ENCODE measurements at regions not wholly inside any gene's neighbourhood (a gene's known extent, or its start where the extent isn't known, plus 50 kb on each side); places are given as distances from the start of the nearest gene placed in this dataset.

DNA sequence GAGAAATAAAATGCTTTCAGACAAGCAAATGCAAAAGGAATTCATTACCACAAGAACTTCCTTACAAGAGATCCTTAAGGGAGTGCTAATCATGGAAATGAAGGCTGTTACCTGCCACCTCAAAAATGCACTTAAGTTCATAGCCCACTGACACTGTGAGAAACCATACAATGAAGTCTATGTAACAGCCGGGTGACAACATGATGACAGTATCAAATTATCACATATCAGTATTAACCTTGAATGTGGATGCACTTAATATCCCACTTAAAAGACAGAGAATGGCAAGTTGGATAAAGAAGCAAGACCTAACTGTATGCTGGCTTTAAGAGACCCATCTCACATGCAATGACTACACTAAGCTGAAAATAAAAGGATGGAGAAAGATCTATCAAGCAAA, 403.4 kb upstream of the MC4R start:
- DNase-seq (no peak), ATAC-seq (no peak)
- CTCF ChIA-PET = no interaction called here
- H3K36me3 Mint-ChIP-seq (ENCODE audit: low read depth) = no peaks in the 10 kb centered on the region
- H3K4me3 Mint-ChIP-seq = no peak overlapping the region
- intact Hi-C loops (cut with micrococcal nuclease) = loop anchor here (10.0 kb wide), 1 partner anchor 61 kb away; no protein-coding TSS in a partner anchor
- H3K27me3 Mint-ChIP-seq = no peaks in the 10 kb centered on the region
- POLR2A ChIA-PET = no interaction called here
- TF ChIP-seq, protein P1, sequence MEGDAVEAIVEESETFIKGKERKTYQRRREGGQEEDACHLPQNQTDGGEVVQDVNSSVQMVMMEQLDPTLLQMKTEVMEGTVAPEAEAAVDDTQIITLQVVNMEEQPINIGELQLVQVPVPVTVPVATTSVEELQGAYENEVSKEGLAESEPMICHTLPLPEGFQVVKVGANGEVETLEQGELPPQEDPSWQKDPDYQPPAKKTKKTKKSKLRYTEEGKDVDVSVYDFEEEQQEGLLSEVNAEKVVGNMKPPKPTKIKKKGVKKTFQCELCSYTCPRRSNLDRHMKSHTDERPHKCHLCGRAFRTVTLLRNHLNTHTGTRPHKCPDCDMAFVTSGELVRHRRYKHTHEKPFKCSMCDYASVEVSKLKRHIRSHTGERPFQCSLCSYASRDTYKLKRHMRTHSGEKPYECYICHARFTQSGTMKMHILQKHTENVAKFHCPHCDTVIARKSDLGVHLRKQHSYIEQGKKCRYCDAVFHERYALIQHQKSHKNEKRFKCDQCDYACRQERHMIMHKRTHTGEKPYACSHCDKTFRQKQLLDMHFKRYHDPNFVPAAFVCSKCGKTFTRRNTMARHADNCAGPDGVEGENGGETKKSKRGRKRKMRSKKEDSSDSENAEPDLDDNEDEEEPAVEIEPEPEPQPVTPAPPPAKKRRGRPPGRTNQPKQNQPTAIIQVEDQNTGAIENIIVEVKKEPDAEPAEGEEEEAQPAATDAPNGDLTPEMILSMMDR (IDR thresholded peaks at IDR 0.05) = no peak
- H3K4me1 Mint-ChIP-seq (ENCODE audit: low read depth) = no peaks in the 10 kb centered on the region
- H3K27ac Mint-ChIP-seq = no peak overlapping the region
- peaks cover 6% of the 10 kb centered on the region for H3K9me3 Mint-ChIP-seq

DNA sequence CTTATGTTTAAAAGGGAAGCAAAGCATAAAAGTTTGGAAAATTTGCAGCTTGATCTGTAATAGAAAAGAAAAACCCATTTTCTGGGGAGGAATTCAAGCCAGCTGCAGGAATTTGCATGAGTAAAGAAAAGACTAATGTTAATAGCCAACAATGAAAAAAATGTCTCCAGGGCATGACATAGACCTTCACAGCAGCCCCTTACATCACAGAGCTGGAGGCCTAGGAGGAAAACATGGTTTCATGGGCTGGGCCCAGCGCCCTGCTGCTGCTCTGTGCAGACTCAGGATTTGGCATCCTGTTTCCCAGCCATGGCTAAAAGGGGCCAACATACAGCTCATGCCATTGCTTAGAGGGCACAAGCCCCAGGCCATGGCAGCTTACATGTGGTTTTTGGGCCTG, 411.6 kb upstream of the MC4R start:
- TF ChIP-seq, protein P1 (IDR thresholded peaks at IDR 0.05) = no peak
- no peaks in the 10 kb centered on the region for H3K4me1 Mint-ChIP-seq (ENCODE audit: low read depth)

DNA sequence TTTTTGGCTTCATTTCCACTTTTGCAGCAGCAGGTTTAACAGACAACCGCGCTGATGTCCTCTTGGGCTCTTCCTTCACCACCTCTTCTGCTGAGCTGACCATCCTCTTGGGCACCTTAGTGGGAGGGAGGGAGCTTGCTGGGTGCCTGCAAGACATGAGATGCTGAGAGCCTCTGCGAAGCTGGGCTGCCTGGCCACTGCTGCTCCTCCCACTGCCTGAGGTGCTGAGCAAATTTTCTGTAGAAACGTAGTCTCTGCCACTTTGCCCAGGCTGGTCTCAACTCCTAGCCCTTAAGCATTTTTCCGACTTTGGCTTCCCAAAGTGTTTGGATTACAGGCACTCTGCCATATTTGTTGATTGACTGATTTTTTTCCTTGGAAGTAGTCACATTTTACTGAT, 422.2 kb upstream of the MC4R start:
- ChIA-PET POLR2A (no interaction called here), CTCF (no interaction called here)
- Mint-ChIP-seq H3K4me1 (ENCODE audit: low read depth) (no peaks in the 10 kb centered on the region), H3K36me3 (ENCODE audit: low read depth) (no peaks in the 10 kb centered on the region), H3K27ac (no peak overlapping the region), H3K9me3 (peaks cover 13% of the 10 kb centered on the region), H3K4me3 (no peak overlapping the region), H3K27me3 (no peaks in the 10 kb centered on the region)
- TF ChIP-seq, protein P1 (IDR thresholded peaks at IDR 0.05) = no peak
- ATAC-seq (no peak), DNase-seq (no peak)
- intact Hi-C loops (cut with micrococcal nuclease) = no loop called here

More for the DNA sequence above, 411.6 kb upstream of the MC4R start:
- intact Hi-C loops (cut with micrococcal nuclease) = no loop called here
- DNase-seq = no peak
- Mint-ChIP-seq H3K27ac (no peak overlapping the region), H3K9me3 (no peaks in the 10 kb centered on the region), H3K4me3 (no peak overlapping the region), H3K27me3 (no peaks in the 10 kb centered on the region), H3K36me3 (ENCODE audit: low read depth) (no peaks in the 10 kb centered on the region)
- ATAC-seq = no peak
- ChIA-PET CTCF (no interaction called here), POLR2A (no interaction called here)

DNA sequence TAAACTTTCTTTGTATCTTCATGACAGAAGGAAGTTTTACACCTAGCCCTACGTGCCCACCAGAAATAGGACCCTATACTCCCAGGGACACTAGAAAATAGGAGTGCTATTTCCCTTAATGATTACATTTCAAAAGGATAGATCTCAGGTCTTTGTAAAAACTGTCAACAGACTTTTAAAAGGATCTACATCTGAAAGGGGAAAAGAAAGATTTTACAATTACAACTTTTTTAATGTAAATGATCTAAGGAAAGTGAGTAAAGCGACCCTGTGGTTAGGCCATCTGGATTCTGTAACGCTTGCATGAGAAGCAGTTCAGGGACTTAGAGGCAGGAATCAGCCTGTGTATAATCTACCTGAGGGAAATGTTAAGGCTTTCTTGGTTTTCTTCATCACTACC, 431.8 kb upstream of the MC4R start:
- Mint-ChIP-seq H3K4me3 (no peak overlapping the region), H3K36me3 (ENCODE audit: low read depth) (no peaks in the 10 kb centered on the region), H3K9me3 (peaks cover 6% of the 10 kb centered on the region), H3K27ac (no peak overlapping the region), H3K27me3 (no peaks in the 10 kb centered on the region), H3K4me1 (ENCODE audit: low read depth) (no peaks in the 10 kb centered on the region)
- CTCF ChIA-PET = no interaction called here
- ATAC-seq (no peak), DNase-seq (no peak)
- intact Hi-C loops (cut with micrococcal nuclease) = no loop called here
- TF ChIP-seq, protein P1 (IDR thresholded peaks at IDR 0.05) = no peak
- POLR2A ChIA-PET = no interaction called here

DNA sequence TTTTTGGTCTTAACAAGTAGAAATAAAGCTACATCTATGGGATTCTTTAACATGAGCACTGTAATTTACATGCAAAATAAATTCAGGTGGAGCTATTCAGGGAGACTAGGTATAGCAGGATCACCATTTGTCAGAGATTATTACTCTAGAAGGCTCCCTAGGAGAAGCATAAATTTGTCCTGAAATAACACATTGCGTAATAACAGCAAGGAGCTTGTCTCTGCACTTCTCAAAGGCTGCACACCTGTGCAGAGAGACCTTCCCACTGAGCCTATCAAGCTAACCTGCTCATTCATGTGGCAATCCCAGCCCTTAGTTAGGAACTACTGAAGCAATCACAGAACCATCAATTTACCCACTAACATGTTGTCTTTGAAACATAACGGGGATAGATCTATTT, 437.4 kb upstream of the MC4R start:
- POLR2A ChIA-PET = no interaction called here
- Mint-ChIP-seq H3K36me3 (ENCODE audit: low read depth) (no peaks in the 10 kb centered on the region), H3K4me1 (ENCODE audit: low read depth) (no peaks in the 10 kb centered on the region), H3K9me3 (peaks cover 2% of the 10 kb centered on the region), H3K27ac (no peak overlapping the region), H3K4me3 (no peak overlapping the region), H3K27me3 (no peaks in the 10 kb centered on the region)
- intact Hi-C loops (cut with micrococcal nuclease) = no loop called here
- CTCF ChIA-PET = no interaction called here
- ATAC-seq = no peak
- DNase-seq = no peak
- TF ChIP-seq, protein P1 (IDR thresholded peaks at IDR 0.05) = no peak

Measured in activated CD8-positive, alpha-beta T cell treated with anti-CD3 and anti-CD28 coated beads for 36 hours (primary cell).